CD14-positive monocyte (primary cell): ENCODE measurements at regions not wholly inside any gene's neighbourhood (a gene's known extent, or its start where the extent isn't known, plus 50 kb on each side); places are given as distances from the start of the nearest gene placed in this dataset.

ENCODE experiments used
- DNase-seq, 3 donors: peaks; one replicate each; pipeline ENCODE4 v3.0.0-alpha.2; 2011 to 2022
- H2AFZ ChIP-seq: 2 replicates; pipeline ENCODE4 v1.6.0; 2012; ENCODE audit warnings: mild to moderate bottlenecking, low read depth, low read length, inconsistent platforms; ENCODE audit not compliant: insufficient read depth, poor library complexity, severe bottlenecking
- H3K27ac ChIP-seq, 2 donors: 1 replicate in 1 of 2; 2 replicates in 1 of 2; pipeline ENCODE4 v1.5.1; 2012 to 2013; ENCODE audit warnings: low read length in 2 of 2, control low read depth in 1 of 2, inconsistent platforms in 1 of 2, low read depth in 1 of 2, mild to moderate bottlenecking in 1 of 2
- H3K27me3 ChIP-seq, 2 donors: one replicate each; pipeline versions ENCODE4 v1.6.0 to v1.6.1; 2011 to 2013; ENCODE audit warnings: low read length in 2 of 2; ENCODE audit not compliant: control insufficient read depth in 2 of 2, insufficient read depth in 2 of 2
- H3K36me3 ChIP-seq, 2 donors: replicated peaks in 1 of 2; 1 replicate in 1 of 2; 2 replicates in 1 of 2; pipeline versions ENCODE4 v1.5.1 to v1.6.1; 2012 to 2013; ENCODE audit warnings: low read length in 2 of 2, control low read depth in 1 of 2, inconsistent platforms in 1 of 2, mild to moderate bottlenecking in 1 of 2; ENCODE audit not compliant: insufficient read depth in 2 of 2, control insufficient read depth in 1 of 2
- H3K4me1 ChIP-seq, 2 donors: 1 replicate in 1 of 2; 2 replicates in 1 of 2; pipeline versions ENCODE4 v1.5.1 to v1.6.1; 2012 to 2013; ENCODE audit warnings: low read length in 2 of 2, control low read depth in 1 of 2, inconsistent platforms in 1 of 2, mild to moderate bottlenecking in 1 of 2, moderate library complexity in 1 of 2; ENCODE audit not compliant: insufficient read depth in 2 of 2, control insufficient read depth in 1 of 2
- H3K4me2 ChIP-seq: replicated peaks from 2 replicates; pipeline ENCODE3; 2012; ENCODE audit warnings: low read length, moderate library complexity, mild to moderate bottlenecking; ENCODE audit not compliant: poor library complexity, severe bottlenecking; ENCODE audit errors: extremely low read depth
- H3K4me3 ChIP-seq, 3 experiments: fragments of 200-600 bp in 1 of 3; sonication (generic) in 1 of 3; replicated peaks in 1 of 3; 1 replicate in 2 of 3; 2 replicates in 1 of 3; pipeline ENCODE4 v1.5.1; 2011 to 2013; ENCODE audit warnings: low read length in 3 of 3, mild to moderate bottlenecking in 3 of 3, control low read depth in 2 of 3, low read depth in 2 of 3, inconsistent platforms in 1 of 3, moderate library complexity in 1 of 3
- H3K79me2 ChIP-seq: 2 replicates; pipeline ENCODE4 v1.6.0; 2012; ENCODE audit warnings: mild to moderate bottlenecking, control low read depth, inconsistent platforms, low read length, moderate library complexity; ENCODE audit not compliant: insufficient read depth
- H3K9ac ChIP-seq: 2 replicates; pipeline ENCODE4 v1.6.0; 2017; ENCODE audit warnings: low read length, mild to moderate bottlenecking; ENCODE audit not compliant: insufficient read depth, poor library complexity, severe bottlenecking
- H3K9me3 ChIP-seq, 2 donors: replicated peaks in 1 of 2; 1 replicate in 1 of 2; 2 replicates in 1 of 2; pipeline versions ENCODE4 v1.5.1 to v1.6.1; 2012 to 2013; ENCODE audit warnings: low read length in 2 of 2, control low read depth in 1 of 2; ENCODE audit not compliant: control insufficient read depth in 1 of 2, insufficient read depth in 1 of 2
- H4K20me1 ChIP-seq: 2 replicates; pipeline ENCODE4 v1.6.0; 2012; ENCODE audit warnings: mild to moderate bottlenecking, low read length, control low read depth, moderate library complexity; ENCODE audit not compliant: insufficient read depth
- H3K27ac Mint-ChIP-seq, 7 donors: one replicate each; pipeline ENCODE4 v1.8.0; 2020; ENCODE audit warnings: mild to moderate bottlenecking in 7 of 7, mixed read lengths in 7 of 7, moderate library complexity in 6 of 7, inconsistent platforms in 2 of 7
- H3K27me3 Mint-ChIP-seq, 3 donors: one replicate each; pipeline ENCODE4 v1.8.0; 2021 to 2022; ENCODE audit warnings: low read depth in 3 of 3, mild to moderate bottlenecking in 3 of 3, mixed read lengths in 3 of 3, moderate library complexity in 3 of 3, inconsistent platforms in 1 of 3
- H3K36me3 Mint-ChIP-seq, 2 donors: one replicate each; pipeline ENCODE4 v1.8.0; 2020; ENCODE audit warnings: mixed read lengths in 2 of 2, inconsistent platforms in 1 of 2, mild to moderate bottlenecking in 1 of 2
- H3K4me1 Mint-ChIP-seq: one replicate; pipeline ENCODE4 v1.8.0; 2020; ENCODE audit warnings: mild to moderate bottlenecking, mixed read lengths
- H3K4me3 Mint-ChIP-seq, 2 donors: one replicate each; pipeline ENCODE4 v1.8.0; 2020; ENCODE audit warnings: mild to moderate bottlenecking in 2 of 2, mixed read lengths in 2 of 2, moderate library complexity in 1 of 2
- H3K9me3 Mint-ChIP-seq, 7 donors: one replicate each; pipeline ENCODE4 v1.8.0; 2020 to 2022; ENCODE audit warnings: mixed read lengths in 7 of 7, mild to moderate bottlenecking in 6 of 7, moderate library complexity in 6 of 7, inconsistent platforms in 2 of 7
- WGBS: methylation state at CpG from one replicate; pipeline ENCODE4 v1.1.5; 2013; ENCODE audit warnings: missing lambda C conversion rate; ENCODE audit not compliant: insufficient coverage; 5-methylcytosine and 5-hydroxymethylcytosine counted together
- intact Hi-C, 2 donors: fragments of 100-400 bp; cut with micrococcal nuclease; formaldehyde crosslinking; loops; one replicate each; pipeline versions ENCODE4 v1.15.0 to v1.15.1; 2023
- TF ChIP-seq, protein P1 (sequence below): fragments of 200-600 bp; IDR thresholded peaks from one replicate; pipeline ENCODE4 v1.8.0; 2022; ENCODE audit warnings: antibody characterized with exemption, mild to moderate bottlenecking

GRCh38 chr7:24502135-24502488 lies 71.1 kb upstream of the PALS2 start:
- Histone ChIP-seq H3K9ac (no peak overlapping the region), H3K79me2 (no peaks in the 10 kb centered on the region), H3K4me1 (no peaks in the 10 kb centered on the region), H3K27ac (no peak overlapping the region), H3K36me3 (no peaks in the 10 kb centered on the region), H3K4me2 (no peak overlapping the region), H3K27me3 (no peaks in the 10 kb centered on the region), H2AFZ (no peak overlapping the region), H3K9me3 (no peaks in the 10 kb centered on the region), H4K20me1 (no peaks in the 10 kb centered on the region), H3K4me3 (no peak overlapping the region)
- intact Hi-C loops, result no loop called here
- Mint-ChIP-seq H3K9me3 (no peaks in the 10 kb centered on the region), H3K27me3 (peaks cover 0 to 3% (median 0%) of the 10 kb centered on the region in 3 donors), H3K36me3 (no peaks in the 10 kb centered on the region), H3K27ac (no peak overlapping the region), H3K4me3 (no peak overlapping the region), H3K4me1 (no peaks in the 10 kb centered on the region)
- TF ChIP-seq, protein P1, sequence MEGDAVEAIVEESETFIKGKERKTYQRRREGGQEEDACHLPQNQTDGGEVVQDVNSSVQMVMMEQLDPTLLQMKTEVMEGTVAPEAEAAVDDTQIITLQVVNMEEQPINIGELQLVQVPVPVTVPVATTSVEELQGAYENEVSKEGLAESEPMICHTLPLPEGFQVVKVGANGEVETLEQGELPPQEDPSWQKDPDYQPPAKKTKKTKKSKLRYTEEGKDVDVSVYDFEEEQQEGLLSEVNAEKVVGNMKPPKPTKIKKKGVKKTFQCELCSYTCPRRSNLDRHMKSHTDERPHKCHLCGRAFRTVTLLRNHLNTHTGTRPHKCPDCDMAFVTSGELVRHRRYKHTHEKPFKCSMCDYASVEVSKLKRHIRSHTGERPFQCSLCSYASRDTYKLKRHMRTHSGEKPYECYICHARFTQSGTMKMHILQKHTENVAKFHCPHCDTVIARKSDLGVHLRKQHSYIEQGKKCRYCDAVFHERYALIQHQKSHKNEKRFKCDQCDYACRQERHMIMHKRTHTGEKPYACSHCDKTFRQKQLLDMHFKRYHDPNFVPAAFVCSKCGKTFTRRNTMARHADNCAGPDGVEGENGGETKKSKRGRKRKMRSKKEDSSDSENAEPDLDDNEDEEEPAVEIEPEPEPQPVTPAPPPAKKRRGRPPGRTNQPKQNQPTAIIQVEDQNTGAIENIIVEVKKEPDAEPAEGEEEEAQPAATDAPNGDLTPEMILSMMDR, result no peak
- WGBS, result 83% methylated on average over 1 of the region's 3 CpGs
- no peak for DNase-seq

DNA sequence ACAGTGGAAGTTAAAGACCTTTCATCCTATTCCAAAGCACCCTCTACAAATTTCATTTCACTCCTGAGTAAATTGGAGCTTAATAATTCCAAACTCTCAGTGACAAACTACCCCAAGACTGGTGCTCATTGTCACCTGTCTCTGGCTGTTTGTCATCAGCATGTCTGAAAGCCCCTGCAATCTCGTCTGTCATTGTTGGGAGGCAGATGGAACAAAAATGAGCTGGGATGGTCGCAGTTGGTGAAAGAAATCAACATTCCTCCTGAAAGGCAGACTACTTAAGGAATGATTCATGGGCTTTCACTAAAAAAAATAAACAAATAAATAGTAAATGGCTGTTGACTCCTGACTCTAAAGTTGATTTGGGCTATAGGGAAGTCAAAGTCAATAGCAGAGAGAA lies 69.7 kb upstream of the PALS2 start:
- Mint-ChIP-seq H3K4me3 (no peak overlapping the region), H3K27me3 (peaks cover 0 to 3% (median 0%) of the 10 kb centered on the region in 3 donors), H3K36me3 (no peaks in the 10 kb centered on the region), H3K4me1 (no peaks in the 10 kb centered on the region), H3K27ac (no peak overlapping the region), H3K9me3 (no peaks in the 10 kb centered on the region)
- TF ChIP-seq, protein P1, result no peak
- Histone ChIP-seq H3K4me3 (no peak overlapping the region), H3K27ac (no peak overlapping the region), H2AFZ (no peak overlapping the region), H3K79me2 (no peaks in the 10 kb centered on the region), H3K36me3 (no peaks in the 10 kb centered on the region), H3K4me1 (no peaks in the 10 kb centered on the region), H4K20me1 (no peaks in the 10 kb centered on the region), H3K9ac (no peak overlapping the region), H3K4me2 (no peak overlapping the region), H3K27me3 (no peaks in the 10 kb centered on the region), H3K9me3 (no peaks in the 10 kb centered on the region)
- WGBS, result no CpG with 5 or more reads among the region's 2 CpGs
- intact Hi-C loops, result no loop called here
- no peak for DNase-seq
